ENCODE measurements at regions not wholly inside any gene's neighbourhood (a gene's known extent, or its start where the extent isn't known, plus 50 kb on each side); places are given as distances from the start of the nearest gene placed in this dataset.

DNA sequence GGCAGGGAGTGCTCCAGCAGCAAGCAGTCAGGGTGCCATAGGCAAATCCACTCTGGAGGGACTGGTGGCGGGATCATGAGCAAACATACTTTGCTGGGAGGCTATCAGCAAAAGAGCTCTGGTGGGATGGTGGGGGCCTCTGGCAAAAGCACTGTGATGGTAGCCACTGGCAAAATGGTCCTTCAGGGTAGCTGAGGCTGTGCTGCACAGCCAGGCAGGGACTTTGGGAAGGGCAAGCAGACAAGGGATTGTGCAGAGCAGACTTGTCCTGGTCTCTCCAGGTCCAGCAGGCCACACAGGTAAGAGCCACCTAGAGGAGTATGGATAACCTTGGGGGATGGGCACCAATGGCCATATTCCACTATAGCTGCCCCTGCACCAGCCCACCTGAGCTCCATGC lies 129.4 kb upstream of the OTOS start:
- in situ Hi-C loops (cut with MboI; ENCODE audit: low sequenced_read_pairs in 4 of 4): no loop called here

GRCh38 chr2:240271716-240272341 lies 131.4 kb upstream of the OTOS start:
- Histone ChIP-seq H3K9me3 (peaks cover 0 to 4% (median 0%) of the 10 kb centered on the region in 3 donors), H3K4me1 (peaks cover 0 to 11% of the 10 kb centered on the region in 2 donors), H3K27me3 (no peaks in the 10 kb centered on the region), H3K27ac (no peak overlapping the region), H3K4me3 (no peak overlapping the region), H3K36me3 (no peaks in the 10 kb centered on the region)
- no peak for ATAC-seq
- intact Hi-C loops (cut with DNase I; ENCODE audit: low total_unique reads): no loop called here
- DNase-seq: no peak
- TF ChIP-seq POLR2A (IDR thresholded peaks at IDR 0.05) (no peak), CTCF (IDR thresholded peaks at IDR 0.05 in 4 of 5, conservative IDR thresholded peaks at IDR 0.05 in 1 of 5) (no peak)
- in situ Hi-C loops (cut with MboI; ENCODE audit: low sequenced_read_pairs in 4 of 4): no loop called here

More for the DNA sequence above, 129.4 kb upstream of the OTOS start:
- Histone ChIP-seq H3K9me3 (peaks cover 0 to 4% (median 0%) of the 10 kb centered on the region in 3 donors), H3K4me1 (peaks cover 0 to 11% of the 10 kb centered on the region in 2 donors), H3K4me3 (no peak overlapping the region), H3K36me3 (no peaks in the 10 kb centered on the region), H3K27ac (no peak overlapping the region), H3K27me3 (no peaks in the 10 kb centered on the region)
- intact Hi-C loops (cut with DNase I; ENCODE audit: low total_unique reads): no loop called here
- ATAC-seq (no peak), DNase-seq (no peak)
- TF ChIP-seq POLR2A (IDR thresholded peaks at IDR 0.05) (no peak), CTCF (IDR thresholded peaks at IDR 0.05 in 4 of 5, conservative IDR thresholded peaks at IDR 0.05 in 1 of 5) (no peak)

DNA sequence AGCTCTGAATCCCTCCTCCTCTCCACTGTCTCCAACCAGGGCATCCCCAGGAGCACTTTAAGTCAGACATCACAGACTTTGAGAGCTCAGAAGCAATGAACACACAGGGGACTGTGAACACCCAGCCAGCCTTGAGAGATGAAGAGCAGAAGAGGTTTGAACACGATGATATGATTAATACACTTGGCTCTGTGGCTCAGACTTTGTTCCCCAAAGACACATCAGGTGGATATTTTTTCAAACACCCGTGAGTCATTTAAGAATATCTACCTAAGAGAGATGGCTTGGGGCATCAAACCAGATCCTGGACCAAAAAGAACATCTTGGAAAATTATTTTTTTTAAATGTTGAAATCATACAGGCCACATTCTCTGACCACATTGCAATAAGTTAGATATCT lies 134.9 kb upstream of the OTOS start:
- in situ Hi-C loops (cut with MboI; ENCODE audit: low sequenced_read_pairs in 4 of 4) (no loop called here), intact Hi-C loops (cut with DNase I; ENCODE audit: low total_unique reads) (no loop called here)
- ATAC-seq (no peak), DNase-seq (no peak)
- Histone ChIP-seq H3K27me3 (no peaks in the 10 kb centered on the region), H3K36me3 (no peaks in the 10 kb centered on the region), H3K4me1 (peaks cover 11 to 15% of the 10 kb centered on the region in 2 donors), H3K4me3 (no peak overlapping the region), H3K27ac (no peak overlapping the region), H3K9me3 (peaks cover 0 to 4% (median 0%) of the 10 kb centered on the region in 3 donors)
- TF ChIP-seq CTCF (IDR thresholded peaks at IDR 0.05 in 4 of 5, conservative IDR thresholded peaks at IDR 0.05 in 1 of 5): no peak
- TF ChIP-seq POLR2A (IDR thresholded peaks at IDR 0.05): no peak

GRCh38 chr2:240277073-240277806 lies 136.8 kb upstream of the OTOS start:
- H3K4me3 ChIP-seq: no peak overlapping the region
- peaks cover 11 to 15% of the 10 kb centered on the region in 2 donors for H3K4me1 ChIP-seq
- H3K27me3 ChIP-seq: no peaks in the 10 kb centered on the region
- DNase-seq (no peak), ATAC-seq (peak in 1 of 2 donors; percentile 29)
- intact Hi-C loops (cut with DNase I; ENCODE audit: low total_unique reads): no loop called here
- no peak for TF ChIP-seq POLR2A (IDR thresholded peaks at IDR 0.05)
- no peak for TF ChIP-seq CTCF (IDR thresholded peaks at IDR 0.05 in 4 of 5, conservative IDR thresholded peaks at IDR 0.05 in 1 of 5)
- H3K9me3 ChIP-seq: peaks cover 0 to 3% (median 0%) of the 10 kb centered on the region in 3 donors
- H3K27ac ChIP-seq: no peak overlapping the region
- in situ Hi-C loops (cut with MboI; ENCODE audit: low sequenced_read_pairs in 4 of 4): no loop called here
- no peaks in the 10 kb centered on the region for H3K36me3 ChIP-seq

Data from gastrocnemius medialis (tissue), 4 donors.